ENCODE measurements at regions not wholly inside any gene's neighbourhood (a gene's known extent, or its start where the extent isn't known, plus 50 kb on each side); places are given as distances from the start of the nearest gene placed in this dataset.

DNA sequence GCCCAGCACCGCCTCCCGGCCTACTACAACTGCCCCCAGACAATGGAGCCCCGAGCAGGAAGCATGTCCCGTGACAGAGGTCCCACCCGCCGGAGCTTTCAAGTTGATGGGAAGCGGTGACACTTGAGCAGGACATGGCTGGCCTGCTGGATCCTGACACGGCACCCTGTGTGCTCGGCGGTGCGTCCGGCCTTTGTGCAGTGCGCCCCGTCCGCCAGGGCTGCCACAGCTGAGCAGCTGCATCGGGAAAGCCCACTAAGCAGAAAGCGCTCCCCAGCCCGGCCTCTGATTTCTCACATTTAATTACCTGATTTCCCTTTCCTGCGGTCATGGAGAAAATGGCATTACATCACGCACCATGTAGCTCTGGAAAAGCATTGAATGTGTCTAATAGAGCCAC is 611.9 kb downstream of the IRX1 start:
- no peak overlapping the region for H3K9ac ChIP-seq (ENCODE audit: low read depth in 2 of 2, low read length in 2 of 2)
- H3K4me1 ChIP-seq: no peaks in the 10 kb centered on the region
- no peak for DNase-seq
- no peak overlapping the region for H3K4me3 ChIP-seq
- H3K9me3 ChIP-seq: no peaks in the 10 kb centered on the region
- H3K27ac ChIP-seq: no peak overlapping the region
- intact Hi-C loops (cut with DNase I): no loop called here
- no peak for TF ChIP-seq CTCF (IDR thresholded peaks at IDR 0.05)
- no peaks in the 10 kb centered on the region for H3K36me3 ChIP-seq
- no peaks in the 10 kb centered on the region for H3K27me3 ChIP-seq

- intact Hi-C loops (cut with DNase I): no loop called here
- no peak for TF ChIP-seq CTCF (IDR thresholded peaks at IDR 0.05)
- no peaks in the 10 kb centered on the region for H3K4me1 ChIP-seq
These were observed 612.9 kb downstream of the IRX1 start for GRCh38 chr5:4208537-4208936.

GRCh38 chr5:4208996-4209395 is 613.4 kb downstream of the IRX1 start:
- no peaks in the 10 kb centered on the region for H3K9me3 ChIP-seq
- TF ChIP-seq CTCF (IDR thresholded peaks at IDR 0.05): no peak
- intact Hi-C loops (cut with DNase I): no loop called here
- DNase-seq: no peak
- no peaks in the 10 kb centered on the region for H3K27me3 ChIP-seq
- no peak overlapping the region for H3K9ac ChIP-seq (ENCODE audit: low read depth in 2 of 2, low read length in 2 of 2)
- H3K4me3 ChIP-seq: no peak overlapping the region
- H3K4me1 ChIP-seq: no peaks in the 10 kb centered on the region
- no peaks in the 10 kb centered on the region for H3K36me3 ChIP-seq
- no peak overlapping the region for H3K27ac ChIP-seq

More at GRCh38 chr5:4208537-4208936, 612.9 kb downstream of the IRX1 start:
- H3K9me3 ChIP-seq: no peaks in the 10 kb centered on the region
- DNase-seq: no peak
- H3K27ac ChIP-seq: no peak overlapping the region
- no peak overlapping the region for H3K4me3 ChIP-seq
- no peaks in the 10 kb centered on the region for H3K27me3 ChIP-seq
- no peak overlapping the region for H3K9ac ChIP-seq (ENCODE audit: low read depth in 2 of 2, low read length in 2 of 2)
- no peaks in the 10 kb centered on the region for H3K36me3 ChIP-seq

GRCh38 chr5:4212071-4212739 is 616.6 kb downstream of the IRX1 start:
- H3K4me1 ChIP-seq: no peaks in the 10 kb centered on the region
- TF ChIP-seq CTCF (IDR thresholded peaks at IDR 0.05): no peak
- DNase-seq: no peak
- H3K4me3 ChIP-seq: no peak overlapping the region
- intact Hi-C loops (cut with DNase I): no loop called here
- H3K9me3 ChIP-seq: no peaks in the 10 kb centered on the region
- H3K9ac ChIP-seq (ENCODE audit: low read depth in 2 of 2, low read length in 2 of 2): no peak overlapping the region
- H3K27ac ChIP-seq: no peak overlapping the region
- H3K36me3 ChIP-seq: no peaks in the 10 kb centered on the region
- no peaks in the 10 kb centered on the region for H3K27me3 ChIP-seq

- intact Hi-C loops (cut with DNase I): no loop called here
These were observed 617.6 kb downstream of the IRX1 start for GRCh38 chr5:4212981-4213819.

More at GRCh38 chr5:4212981-4213819, 617.6 kb downstream of the IRX1 start:
- Histone ChIP-seq H3K9ac (ENCODE audit: low read depth in 2 of 2, low read length in 2 of 2) (no peak overlapping the region), H3K9me3 (no peaks in the 10 kb centered on the region), H3K4me1 (no peaks in the 10 kb centered on the region), H3K4me3 (no peak overlapping the region), H3K27ac (no peak overlapping the region), H3K27me3 (no peaks in the 10 kb centered on the region), H3K36me3 (no peaks in the 10 kb centered on the region)
- no peak for DNase-seq
- TF ChIP-seq CTCF (IDR thresholded peaks at IDR 0.05): no peak

Data from colonic mucosa (tissue), 4 donors.